GM13976 (cell line): ENCODE measurements at regions not wholly inside any gene's neighbourhood (a gene's known extent, or its start where the extent isn't known, plus 50 kb on each side); places are given as distances from the start of the nearest gene placed in this dataset.
A peak's percentile ranks its signal among the peaks of the same experiment; 100 is the strongest.

Source experiments
- DNase-seq: peaks from one replicate; pipeline ENCODE4 v3.0.0; 2012; ENCODE audit warnings: low spot score
- in situ Hi-C: fragments of 300-500 bp; cut with MboI; formaldehyde crosslinking; loops from one replicate; pipeline ENCODE4 v1.12.0; 2022; ENCODE audit warnings: low sequenced_read_pairs, mixed read lengths, inconsistent platforms; ENCODE audit not compliant: unreplicated experiment
- TF ChIP-seq, protein P1 (sequence below): IDR thresholded peaks from 2 replicates; pipeline ENCODE4 v1.5.1; 2012; ENCODE audit warnings: borderline replicate concordance, mild to moderate bottlenecking; ENCODE audit not compliant: insufficient read depth; ENCODE audit errors: extremely low read depth, missing control alignments, control extremely low read depth

DNA sequence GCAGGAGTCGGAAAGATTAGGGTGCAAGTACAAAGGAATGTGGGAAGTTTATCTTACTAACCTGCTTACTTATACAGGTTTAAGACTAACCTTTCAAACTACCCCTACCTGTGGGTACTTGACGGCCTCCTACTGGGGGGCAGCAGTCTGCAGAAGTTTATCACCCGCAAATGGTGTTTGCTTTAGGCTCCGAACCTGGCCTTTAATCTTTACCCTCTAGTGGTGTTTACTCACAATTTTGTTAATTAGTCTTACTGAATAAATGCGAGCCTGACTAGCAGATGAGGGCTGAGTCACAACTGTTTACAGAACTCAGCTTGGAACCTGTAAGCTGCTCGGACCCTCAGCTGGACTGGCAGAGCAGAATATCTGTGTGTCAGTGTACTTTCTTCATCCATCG lies 204.2 kb upstream of the GPRIN3 start:
- in situ Hi-C loops: no loop called here
- TF ChIP-seq, protein P1, sequence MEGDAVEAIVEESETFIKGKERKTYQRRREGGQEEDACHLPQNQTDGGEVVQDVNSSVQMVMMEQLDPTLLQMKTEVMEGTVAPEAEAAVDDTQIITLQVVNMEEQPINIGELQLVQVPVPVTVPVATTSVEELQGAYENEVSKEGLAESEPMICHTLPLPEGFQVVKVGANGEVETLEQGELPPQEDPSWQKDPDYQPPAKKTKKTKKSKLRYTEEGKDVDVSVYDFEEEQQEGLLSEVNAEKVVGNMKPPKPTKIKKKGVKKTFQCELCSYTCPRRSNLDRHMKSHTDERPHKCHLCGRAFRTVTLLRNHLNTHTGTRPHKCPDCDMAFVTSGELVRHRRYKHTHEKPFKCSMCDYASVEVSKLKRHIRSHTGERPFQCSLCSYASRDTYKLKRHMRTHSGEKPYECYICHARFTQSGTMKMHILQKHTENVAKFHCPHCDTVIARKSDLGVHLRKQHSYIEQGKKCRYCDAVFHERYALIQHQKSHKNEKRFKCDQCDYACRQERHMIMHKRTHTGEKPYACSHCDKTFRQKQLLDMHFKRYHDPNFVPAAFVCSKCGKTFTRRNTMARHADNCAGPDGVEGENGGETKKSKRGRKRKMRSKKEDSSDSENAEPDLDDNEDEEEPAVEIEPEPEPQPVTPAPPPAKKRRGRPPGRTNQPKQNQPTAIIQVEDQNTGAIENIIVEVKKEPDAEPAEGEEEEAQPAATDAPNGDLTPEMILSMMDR: no peak
- DNase-seq: no peak

DNA sequence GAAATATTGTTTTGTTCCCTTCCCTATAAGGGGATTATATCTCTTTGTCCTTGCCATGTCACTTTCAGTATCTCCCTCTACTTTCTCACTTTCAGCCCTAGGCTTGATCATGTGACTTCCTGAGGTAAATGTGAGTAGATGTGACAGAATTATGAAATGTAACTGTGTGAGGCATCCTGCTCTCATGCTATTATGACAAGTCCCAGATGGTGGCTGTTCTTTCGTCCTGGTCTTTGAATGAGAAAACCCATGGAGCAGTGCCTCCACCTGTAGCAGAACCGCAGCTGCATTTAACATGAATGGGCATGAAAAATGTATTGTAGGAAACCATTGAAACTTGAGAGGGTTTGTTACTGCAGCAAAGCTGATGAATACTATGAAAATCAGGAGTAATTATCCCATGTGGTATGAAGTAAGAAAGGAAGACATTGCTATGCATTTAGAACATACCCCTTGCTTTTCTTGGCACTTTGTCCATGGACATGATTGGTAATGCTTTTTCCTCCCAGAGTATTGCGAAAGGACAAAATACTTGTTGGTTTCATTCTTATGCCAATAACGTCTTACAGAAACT lies 202.2 kb upstream of the GPRIN3 start:
- DNase-seq: peak; percentile 36
- in situ Hi-C loops: no loop called here
- TF ChIP-seq, protein P1: no peak

DNA sequence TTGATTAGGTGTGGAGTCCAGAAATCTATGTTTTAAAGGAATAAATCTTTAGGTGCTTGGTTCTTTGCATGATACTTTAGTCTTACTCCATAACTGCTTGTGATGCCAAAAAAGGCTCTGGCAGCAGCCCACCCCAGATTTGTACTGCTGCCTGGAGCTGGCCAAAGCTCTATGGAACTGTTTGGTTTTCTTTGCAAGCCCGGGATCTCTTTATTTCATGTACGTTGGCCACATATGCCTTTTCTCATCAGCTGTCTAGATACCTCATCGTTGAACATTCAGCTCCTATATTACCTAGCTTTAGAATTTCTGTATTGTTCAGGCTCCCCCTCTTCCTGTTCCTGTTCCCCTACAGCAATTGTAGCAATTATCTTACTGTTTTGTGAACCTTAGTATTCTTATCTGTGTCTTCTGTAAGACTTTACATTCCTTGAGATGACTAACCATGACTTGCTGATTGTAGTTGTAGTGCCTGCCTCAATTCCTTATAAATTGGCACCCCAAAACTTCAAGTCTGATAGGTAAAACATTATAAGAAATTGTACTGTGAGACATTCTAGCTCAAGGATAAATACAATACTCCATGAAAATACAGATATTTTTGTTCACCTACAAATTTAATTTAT lies 199.4 kb upstream of the GPRIN3 start:
- in situ Hi-C loops: no loop called here
- TF ChIP-seq, protein P1: no peak
- no peak for DNase-seq

DNA sequence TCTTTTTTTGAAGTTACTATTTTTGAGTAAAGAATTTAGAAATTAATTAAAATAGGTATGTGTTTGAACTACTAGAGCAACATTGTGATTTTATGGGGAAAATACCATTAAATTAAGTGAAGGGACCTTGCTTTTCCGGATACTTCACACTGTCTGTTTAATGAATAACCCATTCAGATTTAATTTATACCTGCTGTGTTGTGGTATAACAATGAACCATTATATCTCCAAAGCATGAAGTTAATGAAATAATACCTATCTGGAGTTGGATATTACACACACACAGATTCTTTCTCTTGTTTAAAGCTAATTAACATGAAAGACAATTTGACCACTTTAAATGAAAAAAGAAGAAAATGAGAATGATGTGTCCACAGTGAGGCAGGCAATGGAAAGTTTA lies 195.0 kb upstream of the GPRIN3 start:
- DNase-seq: no peak

DNA sequence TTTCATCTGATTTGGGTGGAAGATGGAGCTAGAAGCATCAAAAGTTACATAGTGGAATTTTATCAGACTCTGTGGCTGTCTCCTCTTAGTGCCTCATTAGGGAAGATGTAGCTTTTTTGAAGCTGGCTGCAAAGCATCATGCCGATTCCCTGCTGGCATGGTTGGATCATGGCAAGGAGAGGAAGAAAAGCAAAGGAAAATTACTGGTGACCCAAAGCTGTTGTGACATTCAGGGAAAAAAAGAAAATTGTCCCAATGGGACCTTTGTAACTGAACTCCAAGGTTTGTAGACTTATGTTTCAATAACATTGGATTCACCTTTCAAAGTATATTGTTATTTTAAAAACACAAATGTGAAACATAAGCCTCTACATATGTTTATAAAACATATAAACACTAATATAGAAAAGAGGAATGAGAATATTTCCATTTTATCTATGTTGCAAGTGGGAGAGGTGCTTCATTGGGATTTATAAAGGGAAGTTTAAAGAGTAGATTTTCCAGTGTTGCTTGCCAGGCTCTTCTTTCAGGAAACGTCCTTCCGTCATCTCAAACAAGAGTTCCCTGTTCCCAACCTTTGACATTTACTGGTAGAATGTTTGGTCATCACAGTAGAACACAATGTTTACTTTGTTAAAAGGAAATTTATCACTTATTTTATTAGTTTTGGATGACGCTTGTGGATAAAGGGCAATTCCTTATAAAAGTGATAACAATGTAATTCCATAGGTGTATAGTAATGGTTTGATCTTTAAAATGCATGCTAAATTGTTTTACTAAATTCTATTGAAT lies 190.1 kb upstream of the GPRIN3 start:
- in situ Hi-C loops: no loop called here
- DNase-seq: no peak
- TF ChIP-seq, protein P1: no peak

More for the DNA sequence above, 195.0 kb upstream of the GPRIN3 start:
- TF ChIP-seq, protein P1: no peak
- in situ Hi-C loops: no loop called here

DNA sequence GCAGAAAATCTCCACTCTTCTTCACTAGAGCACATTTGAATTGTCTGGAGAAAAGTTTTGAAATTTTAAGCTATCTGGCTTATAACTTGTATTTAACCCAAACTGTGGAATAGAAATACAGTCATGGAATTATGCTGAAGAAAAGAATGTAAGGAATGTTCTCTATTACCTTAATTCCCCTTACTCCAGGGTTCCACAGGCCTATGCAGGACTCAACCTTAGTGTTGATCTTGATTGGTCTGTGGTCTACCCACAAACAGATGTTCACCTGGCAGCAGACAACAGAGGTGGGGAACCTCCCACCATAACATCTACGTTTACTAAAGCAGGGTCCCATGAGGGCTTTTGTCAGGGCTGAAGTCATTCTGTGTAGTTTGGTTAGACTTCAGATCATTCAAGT lies 189.3 kb upstream of the GPRIN3 start:
- no peak for DNase-seq
- TF ChIP-seq, protein P1: no peak
- in situ Hi-C loops: no loop called here
